ENCODE measurements at regions not wholly inside any gene's neighbourhood (a gene's known extent, or its start where the extent isn't known, plus 50 kb on each side); places are given as distances from the start of the nearest gene placed in this dataset.

DNA sequence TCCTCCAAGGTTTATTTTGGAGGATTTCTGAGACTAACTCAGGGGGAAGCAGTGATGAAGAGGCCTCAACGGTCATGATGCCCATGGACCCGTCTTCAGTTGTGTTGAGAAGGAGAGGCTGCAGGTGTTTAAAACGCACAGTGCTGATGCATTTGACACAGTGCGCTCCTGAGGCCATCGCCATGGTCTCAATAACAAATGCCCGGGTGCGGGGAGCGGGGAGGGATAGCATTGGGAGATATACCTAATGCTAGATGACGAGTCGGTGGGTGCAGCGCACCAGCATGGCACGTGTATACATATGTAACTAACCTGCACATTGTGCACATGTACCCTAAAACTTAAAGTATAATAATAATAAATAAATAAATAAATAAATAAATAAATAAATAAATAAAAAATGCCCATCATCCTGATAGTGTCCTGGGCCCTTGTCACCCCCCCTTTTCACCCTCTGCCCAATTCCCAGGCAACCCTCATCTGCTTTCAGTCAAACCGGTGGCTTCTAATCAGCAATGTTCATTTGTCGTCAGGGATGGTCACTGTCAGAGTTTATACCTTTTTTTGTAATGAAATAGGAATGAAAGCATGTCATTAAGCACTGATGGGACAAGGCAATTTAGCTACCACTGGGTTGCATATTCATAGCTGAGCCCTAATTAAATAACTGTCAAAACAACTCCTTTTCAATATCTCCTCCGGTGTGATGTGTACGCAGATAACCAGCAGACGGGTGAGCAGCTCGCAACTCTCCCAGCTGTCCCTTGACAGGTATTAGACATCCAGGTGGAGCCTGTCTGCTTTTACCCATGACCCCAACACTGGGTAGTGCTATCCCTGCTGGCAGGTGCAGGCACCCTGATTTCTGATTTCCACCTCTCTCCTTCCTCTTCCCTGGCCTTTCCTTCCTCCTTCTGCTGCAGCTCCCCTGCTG is 95.9 kb downstream of the KCNF1 start:
- no peaks in the 10 kb centered on the region; a peak in 1 of 4 replicates for H3K9me3 ChIP-seq (ENCODE audit: control insufficient read depth in 1 of 2, insufficient read depth in 1 of 2, low read depth in 1 of 2, low read length in 2 of 2)
- H3K4me1 ChIP-seq (ENCODE audit: control insufficient read depth in 1 of 2, insufficient read depth in 2 of 2, low read length in 2 of 2): no peaks in the 10 kb centered on the region
- ChIA-PET POLR2A (no interaction called here), CTCF (no interaction called here), RAD21 (ENCODE audit: low non-redundant PET in 1 of 2, low total read pairs in 2 of 2, uncharacterized antibody in 2 of 2, unreplicated experiment in 2 of 2) (no interaction called here)
- no peak for DNase-seq (ENCODE audit: low read depth, low spot score)
- H3K27me3 ChIP-seq (ENCODE audit: insufficient read depth, low read length): no peaks in the 10 kb centered on the region; the same call in 1 of the 2 replicates
- H2AFZ ChIP-seq (ENCODE audit: low read depth, low read length, poor library complexity, severe bottlenecking): no peak overlapping the region
- ATAC-seq: no peak
- no peak overlapping the region for H3K27ac ChIP-seq (ENCODE audit: low read depth, low read length)
- no peak overlapping the region for H3K4me3 ChIP-seq (replicated peaks in 1 of 2; ENCODE audit: low read depth in 1 of 2, low read length in 2 of 2)
- H4K20me1 ChIP-seq (ENCODE audit: insufficient read depth): no peaks in the 10 kb centered on the region
- H3K4me2 ChIP-seq (ENCODE audit: low read length): no peak overlapping the region
- intact Hi-C loops (cut with micrococcal nuclease): no loop called here
- no peak overlapping the region for H3K9ac ChIP-seq (ENCODE audit: low read length)
- no peaks in the 10 kb centered on the region for H3K36me3 ChIP-seq (ENCODE audit: control insufficient read depth in 1 of 2, insufficient read depth in 2 of 2, low read length in 2 of 2)
- no peaks in the 10 kb centered on the region for H3K9me2 ChIP-seq (ENCODE audit: insufficient read depth)
- no peak for TF ChIP-seq POLR2AphosphoS5 (IDR thresholded peaks at IDR 0.05; ENCODE audit: low read depth, low read length)
- no peak for TF ChIP-seq SRF (IDR thresholded peaks at IDR 0.05; ENCODE audit: low read depth)
- TF ChIP-seq, protein P1, sequence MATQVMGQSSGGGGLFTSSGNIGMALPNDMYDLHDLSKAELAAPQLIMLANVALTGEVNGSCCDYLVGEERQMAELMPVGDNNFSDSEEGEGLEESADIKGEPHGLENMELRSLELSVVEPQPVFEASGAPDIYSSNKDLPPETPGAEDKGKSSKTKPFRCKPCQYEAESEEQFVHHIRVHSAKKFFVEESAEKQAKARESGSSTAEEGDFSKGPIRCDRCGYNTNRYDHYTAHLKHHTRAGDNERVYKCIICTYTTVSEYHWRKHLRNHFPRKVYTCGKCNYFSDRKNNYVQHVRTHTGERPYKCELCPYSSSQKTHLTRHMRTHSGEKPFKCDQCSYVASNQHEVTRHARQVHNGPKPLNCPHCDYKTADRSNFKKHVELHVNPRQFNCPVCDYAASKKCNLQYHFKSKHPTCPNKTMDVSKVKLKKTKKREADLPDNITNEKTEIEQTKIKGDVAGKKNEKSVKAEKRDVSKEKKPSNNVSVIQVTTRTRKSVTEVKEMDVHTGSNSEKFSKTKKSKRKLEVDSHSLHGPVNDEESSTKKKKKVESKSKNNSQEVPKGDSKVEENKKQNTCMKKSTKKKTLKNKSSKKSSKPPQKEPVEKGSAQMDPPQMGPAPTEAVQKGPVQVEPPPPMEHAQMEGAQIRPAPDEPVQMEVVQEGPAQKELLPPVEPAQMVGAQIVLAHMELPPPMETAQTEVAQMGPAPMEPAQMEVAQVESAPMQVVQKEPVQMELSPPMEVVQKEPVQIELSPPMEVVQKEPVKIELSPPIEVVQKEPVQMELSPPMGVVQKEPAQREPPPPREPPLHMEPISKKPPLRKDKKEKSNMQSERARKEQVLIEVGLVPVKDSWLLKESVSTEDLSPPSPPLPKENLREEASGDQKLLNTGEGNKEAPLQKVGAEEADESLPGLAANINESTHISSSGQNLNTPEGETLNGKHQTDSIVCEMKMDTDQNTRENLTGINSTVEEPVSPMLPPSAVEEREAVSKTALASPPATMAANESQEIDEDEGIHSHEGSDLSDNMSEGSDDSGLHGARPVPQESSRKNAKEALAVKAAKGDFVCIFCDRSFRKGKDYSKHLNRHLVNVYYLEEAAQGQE (IDR thresholded peaks at IDR 0.05; ENCODE audit: low read depth): no peak
- TF ChIP-seq, protein P2, sequence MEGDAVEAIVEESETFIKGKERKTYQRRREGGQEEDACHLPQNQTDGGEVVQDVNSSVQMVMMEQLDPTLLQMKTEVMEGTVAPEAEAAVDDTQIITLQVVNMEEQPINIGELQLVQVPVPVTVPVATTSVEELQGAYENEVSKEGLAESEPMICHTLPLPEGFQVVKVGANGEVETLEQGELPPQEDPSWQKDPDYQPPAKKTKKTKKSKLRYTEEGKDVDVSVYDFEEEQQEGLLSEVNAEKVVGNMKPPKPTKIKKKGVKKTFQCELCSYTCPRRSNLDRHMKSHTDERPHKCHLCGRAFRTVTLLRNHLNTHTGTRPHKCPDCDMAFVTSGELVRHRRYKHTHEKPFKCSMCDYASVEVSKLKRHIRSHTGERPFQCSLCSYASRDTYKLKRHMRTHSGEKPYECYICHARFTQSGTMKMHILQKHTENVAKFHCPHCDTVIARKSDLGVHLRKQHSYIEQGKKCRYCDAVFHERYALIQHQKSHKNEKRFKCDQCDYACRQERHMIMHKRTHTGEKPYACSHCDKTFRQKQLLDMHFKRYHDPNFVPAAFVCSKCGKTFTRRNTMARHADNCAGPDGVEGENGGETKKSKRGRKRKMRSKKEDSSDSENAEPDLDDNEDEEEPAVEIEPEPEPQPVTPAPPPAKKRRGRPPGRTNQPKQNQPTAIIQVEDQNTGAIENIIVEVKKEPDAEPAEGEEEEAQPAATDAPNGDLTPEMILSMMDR (IDR thresholded peaks at IDR 0.05 in 2 of 3, conservative IDR thresholded peaks at IDR 0.05 in 1 of 3; ENCODE audit: borderline replicate concordance in 1 of 3, insufficient read depth in 1 of 3, low read depth in 2 of 3, low read length in 2 of 3): no peak
- TF ChIP-seq ZFX (IDR thresholded peaks at IDR 0.05): no peak
- TF ChIP-seq EGR1 (IDR thresholded peaks at IDR 0.05; ENCODE audit: low read depth): no peak
- TF ChIP-seq ZNF274 (IDR thresholded peaks at IDR 0.05; ENCODE audit: low read depth, low read length): no peak
- no peak for TF ChIP-seq CEBPB (IDR thresholded peaks at IDR 0.05; ENCODE audit: low read depth)
- TF ChIP-seq, protein P3, sequence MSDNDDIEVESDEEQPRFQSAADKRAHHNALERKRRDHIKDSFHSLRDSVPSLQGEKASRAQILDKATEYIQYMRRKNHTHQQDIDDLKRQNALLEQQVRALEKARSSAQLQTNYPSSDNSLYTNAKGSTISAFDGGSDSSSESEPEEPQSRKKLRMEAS (IDR thresholded peaks at IDR 0.05): no peak
- TF ChIP-seq, protein P4, sequence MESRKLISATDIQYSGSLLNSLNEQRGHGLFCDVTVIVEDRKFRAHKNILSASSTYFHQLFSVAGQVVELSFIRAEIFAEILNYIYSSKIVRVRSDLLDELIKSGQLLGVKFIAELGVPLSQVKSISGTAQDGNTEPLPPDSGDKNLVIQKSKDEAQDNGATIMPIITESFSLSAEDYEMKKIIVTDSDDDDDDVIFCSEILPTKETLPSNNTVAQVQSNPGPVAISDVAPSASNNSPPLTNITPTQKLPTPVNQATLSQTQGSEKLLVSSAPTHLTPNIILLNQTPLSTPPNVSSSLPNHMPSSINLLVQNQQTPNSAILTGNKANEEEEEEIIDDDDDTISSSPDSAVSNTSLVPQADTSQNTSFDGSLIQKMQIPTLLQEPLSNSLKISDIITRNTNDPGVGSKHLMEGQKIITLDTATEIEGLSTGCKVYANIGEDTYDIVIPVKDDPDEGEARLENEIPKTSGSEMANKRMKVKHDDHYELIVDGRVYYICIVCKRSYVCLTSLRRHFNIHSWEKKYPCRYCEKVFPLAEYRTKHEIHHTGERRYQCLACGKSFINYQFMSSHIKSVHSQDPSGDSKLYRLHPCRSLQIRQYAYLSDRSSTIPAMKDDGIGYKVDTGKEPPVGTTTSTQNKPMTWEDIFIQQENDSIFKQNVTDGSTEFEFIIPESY (IDR thresholded peaks at IDR 0.05; ENCODE audit: extremely low read depth, insufficient replicate concordance, low read length): no peak
- TF ChIP-seq, protein P5, sequence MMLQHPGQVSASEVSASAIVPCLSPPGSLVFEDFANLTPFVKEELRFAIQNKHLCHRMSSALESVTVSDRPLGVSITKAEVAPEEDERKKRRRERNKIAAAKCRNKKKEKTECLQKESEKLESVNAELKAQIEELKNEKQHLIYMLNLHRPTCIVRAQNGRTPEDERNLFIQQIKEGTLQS (IDR thresholded peaks at IDR 0.05): no peak
- TF ChIP-seq YY1 (IDR thresholded peaks at IDR 0.05; ENCODE audit: extremely low read depth, insufficient replicate concordance, low read depth, low read length): no peak
- no peak for TF ChIP-seq POLR2A (IDR thresholded peaks at IDR 0.05; ENCODE audit: borderline replicate concordance, extremely low read depth, insufficient read depth, insufficient read length)
- H3K79me2 ChIP-seq (ENCODE audit: insufficient read depth, low read length): no peaks in the 10 kb centered on the region
- no TSS peak for BruUV-seq (replicated peaks)
